ENCODE measurements at regions not wholly inside any gene's neighbourhood (a gene's known extent, or its start where the extent isn't known, plus 50 kb on each side); places are given as distances from the start of the nearest gene placed in this dataset.
"Not testable (repeated sequence)": the region's sequence is repeated elsewhere in the genome, so short reads cannot be mapped to it uniquely, and the experiment has no call there.

GRCh38 chr10:62996925-62997324 is 136.2 kb upstream of the NRBF2 start:
- no peak for DNase-seq (ENCODE audit: low read depth)

DNA sequence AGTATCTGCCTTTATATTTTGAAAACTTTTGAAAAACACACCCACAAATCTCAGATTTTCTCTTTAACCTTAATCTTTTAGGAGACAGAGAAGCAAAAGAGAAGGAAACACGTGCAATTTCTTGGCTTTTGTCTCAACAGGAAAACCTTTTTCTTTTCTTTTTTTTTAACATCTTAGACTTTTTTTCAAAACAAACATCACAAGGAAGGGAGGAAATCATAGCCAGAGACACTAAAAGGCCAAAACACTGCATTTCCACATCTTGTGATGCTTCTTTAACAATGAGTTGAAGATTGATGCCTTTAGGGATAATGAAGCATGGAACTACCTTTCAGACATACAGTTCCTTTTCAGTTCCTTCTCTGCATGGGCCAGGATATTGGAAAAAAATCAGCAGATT is 136.6 kb upstream of the NRBF2 start:
- no peak for DNase-seq (ENCODE audit: low read depth)

DNA sequence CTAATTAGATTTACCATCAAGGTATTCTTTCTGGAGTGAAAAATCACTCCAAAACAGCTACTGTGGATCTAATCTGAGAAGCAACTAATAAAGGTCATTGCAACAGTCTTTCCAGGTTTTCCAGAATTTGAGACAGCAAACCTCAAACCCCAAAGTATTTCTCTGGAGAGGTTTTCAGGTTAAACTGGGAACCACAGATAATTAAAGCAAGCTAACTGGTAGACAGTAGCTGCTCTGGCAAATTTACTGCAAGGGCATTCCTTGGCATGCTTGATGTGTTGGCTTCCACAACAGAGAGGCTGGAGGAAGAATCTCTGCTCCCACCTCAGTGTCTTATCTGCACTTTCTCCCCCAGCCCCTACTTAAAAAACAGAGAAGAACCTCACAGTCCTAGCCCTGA is 140.0 kb upstream of the NRBF2 start:
- no peak for DNase-seq (ENCODE audit: low read depth)

DNA sequence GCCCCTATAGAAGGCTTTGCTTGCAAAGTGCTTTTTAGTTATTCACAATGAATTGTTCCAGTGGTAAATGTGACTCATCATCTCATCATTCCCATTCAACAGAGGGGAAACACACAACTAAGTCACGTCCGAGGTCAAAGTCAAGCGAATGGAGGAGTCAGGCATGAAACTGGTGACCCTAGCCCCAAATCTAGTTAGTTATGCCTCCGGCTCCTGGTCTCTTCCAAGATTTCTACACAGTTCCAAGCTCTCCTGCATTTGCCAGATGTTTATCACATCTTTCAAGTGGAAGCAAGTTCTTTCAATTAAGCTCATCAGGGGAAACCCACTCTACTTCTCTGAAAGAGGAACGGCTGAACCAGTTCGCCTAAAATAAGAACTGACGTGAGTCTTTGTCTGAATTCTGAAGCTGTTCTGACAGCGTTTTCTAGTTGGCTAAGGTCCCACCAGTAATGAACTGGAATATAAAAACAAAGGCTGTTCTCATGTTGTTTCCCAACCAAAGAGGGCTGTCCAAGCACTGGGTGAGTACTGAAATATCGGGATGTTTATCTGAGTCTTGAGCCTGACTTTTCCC is 140.9 kb upstream of the NRBF2 start:
- peak; percentile 6 for DNase-seq (ENCODE audit: low read depth)

- no peak for DNase-seq (ENCODE audit: low read depth)
Measured at GRCh38 chr10:62990126-62990525, 143.0 kb upstream of the NRBF2 start.

- DNase-seq (ENCODE audit: low read depth) = no peak
Measured at GRCh38 chr10:62985807-62986600, 147.1 kb upstream of the NRBF2 start.

GRCh38 chr10:62981096-62981495 is 152.0 kb upstream of the NRBF2 start:
- no peak for DNase-seq (ENCODE audit: low read depth)

- DNase-seq (ENCODE audit: low read depth) = no peak
Measured at GRCh38 chr10:62980687-62981086, 152.4 kb upstream of the NRBF2 start.

DNA sequence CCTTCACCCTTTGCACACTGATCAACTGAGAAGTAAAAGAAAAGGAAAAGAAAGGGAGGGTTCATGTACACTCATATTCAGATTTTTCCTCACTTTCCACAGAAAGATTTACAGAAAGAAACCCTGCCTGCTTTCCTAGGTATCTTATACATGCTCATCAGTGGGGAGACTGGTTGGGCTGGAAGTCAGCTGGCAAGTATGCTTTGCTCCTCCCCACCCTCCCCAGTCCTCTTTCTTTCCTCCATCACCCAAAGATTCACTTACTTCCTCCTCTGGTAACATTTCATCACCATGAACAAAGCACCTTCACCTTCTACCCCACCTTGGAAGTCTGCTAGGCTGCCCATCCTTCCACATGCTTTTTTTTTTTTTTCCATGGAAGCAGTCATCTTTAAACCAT is 153.2 kb upstream of the NRBF2 start:
- no peak for DNase-seq (ENCODE audit: low read depth)

DNA sequence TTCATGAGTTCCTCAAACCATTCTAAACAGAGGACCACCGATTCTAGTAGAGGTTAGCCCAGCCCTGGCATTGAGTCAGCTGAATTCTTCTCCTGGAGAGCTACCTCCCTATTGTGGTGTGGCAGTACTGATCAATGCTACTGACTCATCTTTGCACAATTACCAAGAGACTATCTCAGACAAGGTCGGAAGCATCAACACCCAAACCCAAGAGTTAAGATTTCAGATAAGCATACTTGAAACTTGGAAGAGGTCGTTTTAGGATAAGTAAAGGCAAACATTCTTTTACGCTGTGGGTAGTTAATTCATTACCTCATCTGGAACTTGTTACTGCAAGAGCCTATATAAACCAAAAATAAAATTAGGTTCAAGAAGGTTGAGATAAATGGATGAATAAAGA is 154.6 kb upstream of the NRBF2 start:
- peak; percentile 4 for DNase-seq (ENCODE audit: low read depth)

GRCh38 chr10:62974795-62975194 is 158.3 kb upstream of the NRBF2 start:
- not testable (repeated sequence) for DNase-seq (ENCODE audit: low read depth)

- peak; percentile 13 for DNase-seq (ENCODE audit: low read depth)
Measured at GRCh38 chr10:62972103-62972502, 155.9 kb upstream of the EGR2 start.

- DNase-seq (ENCODE audit: low read depth) = no peak
Measured at GRCh38 chr10:62964026-62964425, 147.9 kb upstream of the EGR2 start.

DNA sequence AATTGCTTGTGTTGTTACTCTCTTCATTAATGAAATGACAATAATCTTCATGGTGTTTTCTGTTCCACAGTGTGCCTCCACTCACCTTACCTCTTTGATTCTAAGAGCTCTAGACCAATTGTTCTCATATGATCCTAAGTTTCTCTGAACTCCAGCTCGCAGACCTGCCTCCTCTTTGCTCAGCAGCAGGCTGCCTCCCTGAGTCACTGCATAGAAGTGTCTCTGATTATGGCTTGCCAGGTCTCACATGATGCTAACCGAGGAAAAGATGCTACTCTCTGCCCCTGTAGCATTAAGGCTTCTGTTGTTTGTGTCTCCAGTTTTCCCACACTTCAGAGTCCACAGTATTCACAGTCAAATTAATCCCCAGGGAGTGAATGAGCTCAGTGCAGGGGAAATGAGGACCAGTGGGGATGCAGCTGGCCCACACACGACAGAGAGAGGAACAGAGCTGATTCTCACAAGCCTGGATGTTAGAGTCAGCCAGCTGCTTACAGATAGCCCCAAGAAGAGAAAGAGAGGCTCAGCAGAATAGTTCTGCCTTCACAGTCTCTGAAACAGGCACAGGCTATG is 145.9 kb upstream of the EGR2 start:
- no peak for DNase-seq (ENCODE audit: low read depth)

DNA sequence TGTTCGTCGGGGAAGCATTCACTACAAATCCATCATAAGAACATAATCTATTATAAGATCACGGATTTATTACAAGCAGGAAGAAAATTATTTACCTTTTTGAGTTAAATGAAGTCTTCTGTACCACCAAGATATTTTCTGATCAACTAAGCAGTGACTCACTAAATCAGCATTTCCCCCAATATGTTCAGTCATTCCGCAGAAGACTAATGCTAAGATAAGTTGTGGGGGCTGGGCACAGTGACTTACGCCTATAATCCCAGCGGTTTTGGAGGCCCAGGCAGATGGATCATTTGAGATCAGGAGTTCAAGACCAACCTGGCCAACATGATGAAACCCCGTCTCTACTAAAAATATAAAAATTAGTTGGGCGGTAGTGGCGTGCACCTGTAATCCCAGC is 144.2 kb upstream of the EGR2 start:
- DNase-seq (ENCODE audit: low read depth) = peak; percentile 51

DNA sequence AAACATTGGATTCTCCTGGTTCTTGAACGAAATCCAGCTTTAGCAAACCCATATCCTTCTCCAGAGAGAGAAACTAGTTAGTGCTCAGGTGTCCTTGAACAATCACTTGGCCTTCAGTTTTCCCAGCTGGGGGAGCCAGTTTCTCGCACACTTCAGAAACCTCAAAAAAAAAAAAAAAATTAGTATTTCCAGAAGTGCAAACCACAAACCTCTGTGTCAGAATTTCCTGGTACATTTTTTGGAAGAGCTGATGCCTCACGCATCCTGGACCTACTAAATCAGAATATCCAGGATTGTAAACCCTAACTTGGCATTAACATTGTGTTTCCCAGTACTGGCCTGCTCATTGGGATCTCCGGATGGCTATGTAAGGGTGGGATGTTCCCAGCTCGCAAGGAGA is 143.4 kb upstream of the EGR2 start:
- peak; percentile 13 for DNase-seq (ENCODE audit: low read depth)

GRCh38 chr10:62958980-62959379 is 142.8 kb upstream of the EGR2 start:
- no peak for DNase-seq (ENCODE audit: low read depth)

GRCh38 chr10:62946278-62946677 is 130.1 kb upstream of the EGR2 start:
- DNase-seq (ENCODE audit: low read depth) = no peak

DNA sequence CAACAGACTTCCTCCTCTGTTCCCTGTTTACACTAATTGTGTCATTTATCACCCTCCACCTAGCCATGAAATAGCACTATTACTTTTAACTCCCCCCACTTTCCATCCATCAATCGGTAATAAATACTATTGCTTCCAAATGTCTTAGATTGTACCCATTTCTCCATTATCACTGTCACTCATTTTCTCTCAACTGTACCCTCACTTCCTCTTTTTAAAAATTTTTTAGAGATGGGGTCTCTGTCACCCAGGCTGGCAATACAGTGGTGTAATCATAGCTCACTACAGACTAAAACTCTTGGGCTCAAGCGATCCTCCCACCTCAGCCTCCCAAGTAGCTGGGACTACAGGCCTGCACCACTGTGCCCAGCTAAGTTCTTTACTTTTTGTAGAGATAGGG is 123.5 kb upstream of the EGR2 start:
- DNase-seq (ENCODE audit: low read depth) = no peak

- DNase-seq (ENCODE audit: low read depth) = no peak
Measured at GRCh38 chr10:62938672-62939071, 122.5 kb upstream of the EGR2 start.

DNA sequence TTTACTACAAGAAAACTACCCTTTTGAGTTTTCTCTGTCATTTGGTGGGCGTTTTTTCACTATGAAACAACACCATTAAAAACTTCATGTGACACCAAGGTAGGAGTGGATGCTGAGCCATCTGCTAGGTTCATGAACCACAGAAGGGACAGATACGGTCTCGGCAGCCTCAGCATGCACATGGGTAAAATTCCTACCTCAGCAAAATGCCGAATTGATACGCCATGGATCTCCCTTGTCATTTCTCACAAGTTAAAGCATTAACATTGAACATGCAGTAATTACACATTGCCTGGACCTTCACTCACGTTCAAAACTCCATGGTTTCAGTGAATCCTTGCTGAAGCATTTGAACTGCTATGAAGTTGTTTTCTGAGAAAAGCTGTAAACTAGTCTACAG is 121.5 kb upstream of the EGR2 start:
- no peak for DNase-seq (ENCODE audit: low read depth)

- no peak for DNase-seq (ENCODE audit: low read depth)
Measured at GRCh38 chr10:62935022-62935421, 118.9 kb upstream of the EGR2 start.

DNA sequence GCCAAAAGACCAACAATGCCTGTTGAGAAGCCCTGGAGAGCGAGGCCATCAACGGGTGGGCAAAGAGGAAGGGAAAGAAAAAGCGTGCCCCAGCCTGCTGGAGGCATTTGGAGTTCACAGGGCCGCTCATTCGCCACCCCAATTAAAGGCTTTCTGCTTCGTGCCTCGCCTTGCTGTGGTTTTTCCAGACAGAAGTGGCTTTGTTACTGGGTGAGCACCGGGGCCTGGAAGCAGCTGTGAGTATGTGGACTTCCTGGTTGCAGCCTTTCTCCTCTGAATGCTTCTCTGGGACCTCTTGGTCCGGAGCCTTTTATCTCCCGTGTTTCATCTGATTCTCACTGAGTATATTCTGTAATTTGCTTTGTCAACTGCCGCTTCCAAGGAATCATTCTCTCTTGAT is 118.1 kb upstream of the EGR2 start:
- no peak for DNase-seq (ENCODE audit: low read depth)

GRCh38 chr10:62928763-62929162 is 112.6 kb upstream of the EGR2 start:
- not testable (repeated sequence) for DNase-seq (ENCODE audit: low read depth)

Measured in EH (cell line).